A172 (cell line): ENCODE measurements at regions not wholly inside any gene's neighbourhood (a gene's known extent, or its start where the extent isn't known, plus 50 kb on each side); places are given as distances from the start of the nearest gene placed in this dataset.
"Not testable (repeated sequence)": the region's sequence is repeated elsewhere in the genome, so short reads cannot be mapped to it uniquely, and the experiment has no call there.

Experiments
- DNase-seq: peaks from one replicate; pipeline ENCODE4 v3.0.0-alpha.2; 2015; ENCODE audit warnings: low spot score

GRCh38 chr9:28981711-28982110 lies 1408.4 kb upstream of the C9orf72 start:
- DNase-seq, result no peak

GRCh38 chr9:28984016-28984415 lies 1410.7 kb upstream of the C9orf72 start:
- no peak for DNase-seq

GRCh38 chr9:28990009-28990408 lies 1416.7 kb upstream of the C9orf72 start:
- not testable (repeated sequence) for DNase-seq

- DNase-seq, result no peak
These were observed 1425.8 kb upstream of the C9orf72 start for GRCh38 chr9:28999057-28999456.

- DNase-seq, result no peak
These were observed 1426.5 kb upstream of the C9orf72 start for GRCh38 chr9:28999806-29000205.

- no peak for DNase-seq
These were observed 1427.7 kb upstream of the C9orf72 start for GRCh38 chr9:29001006-29001405.

GRCh38 chr9:29004988-29005387 lies 1431.7 kb upstream of the C9orf72 start:
- DNase-seq, result no peak

- DNase-seq, result no peak
These were observed 1433.3 kb upstream of the C9orf72 start for GRCh38 chr9:29006628-29007027.

GRCh38 chr9:29012911-29013310 lies 1439.6 kb upstream of the C9orf72 start:
- DNase-seq, result no peak

- no peak for DNase-seq
These were observed 1448.4 kb upstream of the C9orf72 start for GRCh38 chr9:29021632-29022031.

- no peak for DNase-seq
These were observed 1465.1 kb upstream of the C9orf72 start for GRCh38 chr9:29038332-29038731.

GRCh38 chr9:29039258-29039657 lies 1466.0 kb upstream of the C9orf72 start:
- DNase-seq, result peak; percentile 34

- no peak for DNase-seq
These were observed 1469.8 kb upstream of the C9orf72 start for GRCh38 chr9:29043072-29043471.

- peak; percentile 57 for DNase-seq
These were observed 1471.7 kb upstream of the C9orf72 start for GRCh38 chr9:29044959-29045358.

- no peak for DNase-seq
These were observed 1486.8 kb upstream of the C9orf72 start for GRCh38 chr9:29060041-29060440.

- DNase-seq, result no peak
These were observed 1489.2 kb upstream of the C9orf72 start for GRCh38 chr9:29062446-29062845.

- DNase-seq, result no peak
These were observed 1489.8 kb upstream of the C9orf72 start for GRCh38 chr9:29063031-29063430.

GRCh38 chr9:29066141-29066640 lies 1492.9 kb upstream of the C9orf72 start:
- no peak for DNase-seq

GRCh38 chr9:29068461-29068860 lies 1495.2 kb upstream of the C9orf72 start:
- no peak for DNase-seq

GRCh38 chr9:29069376-29069775 lies 1496.1 kb upstream of the C9orf72 start:
- DNase-seq, result no peak

GRCh38 chr9:29078063-29078666 lies 1504.9 kb upstream of the C9orf72 start:
- peak; percentile 63 for DNase-seq

- no peak for DNase-seq
These were observed 1527.5 kb upstream of the C9orf72 start for GRCh38 chr9:29100762-29101161.

GRCh38 chr9:29104166-29104565 lies 1530.9 kb upstream of the C9orf72 start:
- DNase-seq, result not testable (repeated sequence)

GRCh38 chr9:29118555-29118954 lies 1545.3 kb upstream of the C9orf72 start:
- no peak for DNase-seq
